ENCODE measurements at regions not wholly inside any gene's neighbourhood (a gene's known extent, or its start where the extent isn't known, plus 50 kb on each side); places are given as distances from the start of the nearest gene placed in this dataset.

- DNase-seq (ENCODE audit: low spot score) (no peak), ATAC-seq (ENCODE audit: low FRiP score) (no peak)
- TF ChIP-seq CTCF (IDR thresholded peaks at IDR 0.05) = no peak
These were observed 152.1 kb upstream of the SLC24A2 start for GRCh38 chr9:19940811-19941535.

DNA sequence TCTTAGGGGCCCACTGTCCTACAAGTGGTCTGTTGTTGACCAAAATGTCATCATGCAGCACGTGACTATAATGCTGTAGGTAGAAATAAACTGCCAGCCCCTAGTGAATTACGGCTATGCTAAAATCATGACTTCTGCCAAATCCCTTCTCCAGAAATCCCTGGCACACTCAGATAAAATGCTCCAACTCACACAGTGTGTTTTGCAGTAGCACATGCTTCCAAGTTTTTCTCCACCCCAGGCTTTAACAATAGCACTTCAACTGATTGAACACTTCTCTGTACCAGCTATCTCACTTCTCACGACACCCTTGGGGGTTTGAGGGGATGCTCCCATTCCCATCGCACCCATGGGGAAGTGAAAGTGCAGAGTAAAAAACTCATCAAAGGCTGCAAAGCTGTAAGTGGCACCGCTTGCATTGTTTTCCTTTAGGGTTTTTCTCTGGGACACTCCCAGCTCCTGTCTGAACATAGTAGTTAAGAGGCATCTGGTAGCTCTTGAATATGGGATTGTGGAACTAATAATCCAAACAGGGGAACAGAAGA lies 151.0 kb upstream of the SLC24A2 start:
- no peak for TF ChIP-seq CTCF (IDR thresholded peaks at IDR 0.05)
- no peak for ATAC-seq (ENCODE audit: low FRiP score)
- no peak for DNase-seq (ENCODE audit: low spot score)

GRCh38 chr9:19938990-19939733 lies 150.3 kb upstream of the SLC24A2 start:
- DNase-seq (ENCODE audit: low spot score) (no peak), ATAC-seq (ENCODE audit: low FRiP score) (no peak)
- no peak for TF ChIP-seq CTCF (IDR thresholded peaks at IDR 0.05)

GRCh38 chr9:19937121-19937520 lies 148.3 kb upstream of the SLC24A2 start:
- ATAC-seq (ENCODE audit: low FRiP score) = no peak
- TF ChIP-seq CTCF (IDR thresholded peaks at IDR 0.05) = no peak
- no peak for DNase-seq (ENCODE audit: low spot score)

- no peak for ATAC-seq (ENCODE audit: low FRiP score)
- TF ChIP-seq CTCF (IDR thresholded peaks at IDR 0.05) = no peak
These were observed 147.8 kb upstream of the SLC24A2 start for GRCh38 chr9:19936598-19936997.

DNA sequence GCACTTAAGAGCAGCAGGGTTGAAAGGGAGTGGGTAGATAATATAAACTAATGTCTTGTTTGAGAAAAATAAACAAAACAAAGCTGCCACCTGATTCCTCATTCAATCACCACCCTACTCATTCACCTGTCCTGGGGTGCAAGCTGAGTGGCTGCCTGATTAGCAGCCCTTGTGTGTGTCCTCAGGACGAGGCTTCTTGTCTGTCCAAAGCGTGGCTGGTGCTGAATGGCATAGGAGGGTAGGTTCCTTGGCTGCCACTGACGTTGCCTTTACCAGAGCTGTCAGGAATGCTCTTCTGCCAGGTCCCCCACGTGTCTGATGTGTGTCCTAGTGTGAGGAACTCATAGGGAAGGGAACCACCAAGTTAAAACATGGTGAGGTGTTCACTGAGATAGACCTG lies 146.6 kb upstream of the SLC24A2 start:
- no peak for TF ChIP-seq CTCF (IDR thresholded peaks at IDR 0.05)
- ATAC-seq (ENCODE audit: low FRiP score) (no peak), DNase-seq (ENCODE audit: low spot score) (no peak)

More at GRCh38 chr9:19936598-19936997, 147.8 kb upstream of the SLC24A2 start:
- DNase-seq (ENCODE audit: low spot score) = no peak
